GM13976 (cell line): ENCODE measurements at regions not wholly inside any gene's neighbourhood (a gene's known extent, or its start where the extent isn't known, plus 50 kb on each side); places are given as distances from the start of the nearest gene placed in this dataset.
A peak's percentile ranks its signal among the peaks of the same experiment; 100 is the strongest.

ENCODE experiments used
- DNase-seq: peaks from one replicate; pipeline ENCODE4 v3.0.0; 2012; ENCODE audit warnings: low spot score
- in situ Hi-C: fragments of 300-500 bp; cut with MboI; formaldehyde crosslinking; loops from one replicate; pipeline ENCODE4 v1.12.0; 2022; ENCODE audit warnings: low sequenced_read_pairs, mixed read lengths, inconsistent platforms; ENCODE audit not compliant: unreplicated experiment
- TF ChIP-seq, protein P1 (sequence below): IDR thresholded peaks from 2 replicates; pipeline ENCODE4 v1.5.1; 2012; ENCODE audit warnings: borderline replicate concordance, mild to moderate bottlenecking; ENCODE audit not compliant: insufficient read depth; ENCODE audit errors: extremely low read depth, missing control alignments, control extremely low read depth

- in situ Hi-C loops, result no loop called here
- TF ChIP-seq, protein P1, sequence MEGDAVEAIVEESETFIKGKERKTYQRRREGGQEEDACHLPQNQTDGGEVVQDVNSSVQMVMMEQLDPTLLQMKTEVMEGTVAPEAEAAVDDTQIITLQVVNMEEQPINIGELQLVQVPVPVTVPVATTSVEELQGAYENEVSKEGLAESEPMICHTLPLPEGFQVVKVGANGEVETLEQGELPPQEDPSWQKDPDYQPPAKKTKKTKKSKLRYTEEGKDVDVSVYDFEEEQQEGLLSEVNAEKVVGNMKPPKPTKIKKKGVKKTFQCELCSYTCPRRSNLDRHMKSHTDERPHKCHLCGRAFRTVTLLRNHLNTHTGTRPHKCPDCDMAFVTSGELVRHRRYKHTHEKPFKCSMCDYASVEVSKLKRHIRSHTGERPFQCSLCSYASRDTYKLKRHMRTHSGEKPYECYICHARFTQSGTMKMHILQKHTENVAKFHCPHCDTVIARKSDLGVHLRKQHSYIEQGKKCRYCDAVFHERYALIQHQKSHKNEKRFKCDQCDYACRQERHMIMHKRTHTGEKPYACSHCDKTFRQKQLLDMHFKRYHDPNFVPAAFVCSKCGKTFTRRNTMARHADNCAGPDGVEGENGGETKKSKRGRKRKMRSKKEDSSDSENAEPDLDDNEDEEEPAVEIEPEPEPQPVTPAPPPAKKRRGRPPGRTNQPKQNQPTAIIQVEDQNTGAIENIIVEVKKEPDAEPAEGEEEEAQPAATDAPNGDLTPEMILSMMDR, result no peak
- DNase-seq, result no peak
Observed at GRCh38 chr3:106825962-106826605, 551.2 kb upstream of the CCDC54 start.

- TF ChIP-seq, protein P1, result no peak
- in situ Hi-C loops, result no loop called here
- peak; percentile 10 for DNase-seq
Observed at GRCh38 chr3:106826791-106827311, 550.4 kb upstream of the CCDC54 start.

- in situ Hi-C loops, result no loop called here
- TF ChIP-seq, protein P1, result no peak
- DNase-seq, result no peak
Observed at GRCh38 chr3:106827515-106828213, 549.6 kb upstream of the CCDC54 start.

DNA sequence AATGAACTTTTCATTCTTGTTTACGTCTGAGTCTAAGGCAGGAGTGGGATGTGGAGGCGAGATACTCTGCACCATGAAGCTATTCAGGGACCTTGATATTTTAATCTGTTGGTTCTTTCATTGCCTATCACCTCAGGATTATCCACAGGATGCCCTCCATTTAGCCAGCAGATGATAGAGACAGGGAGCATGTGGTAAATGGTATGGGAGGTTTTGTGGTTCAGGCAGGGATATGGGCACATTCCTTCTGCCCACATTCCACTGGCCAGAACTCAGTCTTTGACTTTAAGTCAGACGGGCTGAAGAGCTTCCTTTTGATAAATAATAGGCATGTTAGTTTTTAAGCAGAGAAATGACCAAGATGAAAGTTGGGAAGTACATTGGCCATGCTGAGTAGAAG, 548.0 kb upstream of the CCDC54 start:
- in situ Hi-C loops, result no loop called here
- TF ChIP-seq, protein P1, result no peak
- DNase-seq, result no peak

DNA sequence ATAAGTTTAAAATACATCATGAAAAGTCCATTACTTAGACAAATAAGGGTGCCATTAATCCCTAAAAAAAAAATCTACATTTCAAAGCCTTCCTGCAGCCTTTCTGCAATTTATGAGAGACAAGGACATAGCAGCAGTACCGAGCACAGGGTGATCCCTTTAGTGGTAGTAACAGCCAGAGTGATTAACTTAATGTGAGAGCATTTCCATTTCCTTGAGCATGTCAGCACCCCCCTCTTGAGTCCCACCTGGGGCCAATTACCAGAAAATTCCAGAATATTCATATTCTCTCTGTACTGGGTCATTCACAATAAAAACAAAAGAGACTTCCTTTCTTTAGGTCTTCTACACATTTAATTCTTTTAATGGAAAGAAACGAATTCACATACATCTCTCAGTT, 546.9 kb upstream of the CCDC54 start:
- TF ChIP-seq, protein P1, result no peak
- no peak for DNase-seq
- in situ Hi-C loops, result no loop called here

DNA sequence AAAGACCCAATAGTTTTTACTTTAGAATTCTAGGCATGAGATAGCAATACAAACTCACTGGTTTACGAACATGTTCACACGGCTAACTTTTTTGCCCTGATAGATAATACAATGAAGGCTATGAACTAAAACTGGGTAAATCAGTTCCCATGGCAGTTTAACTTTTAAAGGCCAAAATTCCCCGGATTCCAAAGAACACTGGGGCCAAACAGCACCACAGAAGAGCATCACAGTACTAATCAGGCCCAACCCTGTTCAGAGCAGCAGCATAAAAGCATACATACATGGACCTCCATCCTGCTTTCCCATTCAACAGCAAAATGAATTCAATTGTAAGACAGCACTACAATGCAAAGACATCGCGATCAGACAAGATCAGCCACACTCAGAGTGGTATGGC, 540.3 kb upstream of the CCDC54 start:
- DNase-seq, result no peak
- TF ChIP-seq, protein P1, result no peak
- in situ Hi-C loops, result no loop called here
